ENCODE measurements at regions not wholly inside any gene's neighbourhood (a gene's known extent, or its start where the extent isn't known, plus 50 kb on each side); places are given as distances from the start of the nearest gene placed in this dataset.

- no peak for TF ChIP-seq CEBPB (IDR thresholded peaks at IDR 0.05)
These were observed 800.9 kb upstream of the TENM4 start for GRCh38 chr11:80241766-80242165.

- TF ChIP-seq EGR1 (IDR thresholded peaks at IDR 0.05) (no peak), RAD21 (IDR thresholded peaks at IDR 0.05; ENCODE audit: low read depth) (no peak), MAX (IDR thresholded peaks at IDR 0.05) (no peak), REST (IDR thresholded peaks at IDR 0.05; ENCODE audit: low read depth) (no peak), CEBPB (IDR thresholded peaks at IDR 0.05) (no peak)
These were observed 799.4 kb upstream of the TENM4 start for GRCh38 chr11:80240245-80240644.

GRCh38 chr11:80239217-80239616 lies 798.4 kb upstream of the TENM4 start:
- no peak for TF ChIP-seq USF1 (IDR thresholded peaks at IDR 0.05)
- TF ChIP-seq REST (IDR thresholded peaks at IDR 0.05; ENCODE audit: low read depth), result no peak
- no peak for TF ChIP-seq NFIC (IDR thresholded peaks at IDR 0.05)
- TF ChIP-seq CEBPB (IDR thresholded peaks at IDR 0.05), result no peak
- no peak for TF ChIP-seq EP300 (IDR thresholded peaks at IDR 0.05; ENCODE audit: borderline replicate concordance)
- no peak for TF ChIP-seq FOXM1 (IDR thresholded peaks at IDR 0.05; ENCODE audit: borderline replicate concordance, low read depth)
- no peak for TF ChIP-seq MAX (IDR thresholded peaks at IDR 0.05)
- TF ChIP-seq ZBTB7A (IDR thresholded peaks at IDR 0.05; ENCODE audit: low read depth), result no peak
- TF ChIP-seq EGR1 (IDR thresholded peaks at IDR 0.05), result no peak
- TF ChIP-seq TAF1 (IDR thresholded peaks at IDR 0.05; ENCODE audit: low read depth), result no peak
- no peak for TF ChIP-seq TEAD4 (IDR thresholded peaks at IDR 0.05)
- no peak for TF ChIP-seq RAD21 (IDR thresholded peaks at IDR 0.05; ENCODE audit: low read depth)
- no peak for TF ChIP-seq YY1 (IDR thresholded peaks at IDR 0.05; ENCODE audit: low read depth)
- TF ChIP-seq CREB1 (IDR thresholded peaks at IDR 0.05; ENCODE audit: low read depth), result no peak
- no peak for TF ChIP-seq TCF12 (IDR thresholded peaks at IDR 0.05; ENCODE audit: low read depth)

GRCh38 chr11:80227915-80228314 lies 787.1 kb upstream of the TENM4 start:
- TF ChIP-seq RAD21 (IDR thresholded peaks at IDR 0.05; ENCODE audit: low read depth) (no peak), CREB1 (IDR thresholded peaks at IDR 0.05; ENCODE audit: low read depth) (no peak), TAF1 (IDR thresholded peaks at IDR 0.05; ENCODE audit: low read depth) (no peak), EP300 (IDR thresholded peaks at IDR 0.05; ENCODE audit: borderline replicate concordance) (no peak), TCF12 (IDR thresholded peaks at IDR 0.05; ENCODE audit: low read depth) (no peak), NFIC (IDR thresholded peaks at IDR 0.05) (no peak), FOXM1 (IDR thresholded peaks at IDR 0.05; ENCODE audit: borderline replicate concordance, low read depth) (no peak), USF1 (IDR thresholded peaks at IDR 0.05) (no peak), EGR1 (IDR thresholded peaks at IDR 0.05) (no peak)

- TF ChIP-seq ZBTB7A (IDR thresholded peaks at IDR 0.05; ENCODE audit: low read depth) (no peak), TCF12 (IDR thresholded peaks at IDR 0.05; ENCODE audit: low read depth) (no peak), USF1 (IDR thresholded peaks at IDR 0.05) (no peak), RAD21 (IDR thresholded peaks at IDR 0.05; ENCODE audit: low read depth) (no peak), REST (IDR thresholded peaks at IDR 0.05; ENCODE audit: low read depth) (no peak)
These were observed 773.6 kb upstream of the TENM4 start for GRCh38 chr11:80214413-80214812.

Measured in Ishikawa (cell line).